ENCODE measurements at regions not wholly inside any gene's neighbourhood (a gene's known extent, or its start where the extent isn't known, plus 50 kb on each side); places are given as distances from the start of the nearest gene placed in this dataset.
"Not testable (repeated sequence)": the region's sequence is repeated elsewhere in the genome, so short reads cannot be mapped to it uniquely, and the experiment has no call there.

DNA sequence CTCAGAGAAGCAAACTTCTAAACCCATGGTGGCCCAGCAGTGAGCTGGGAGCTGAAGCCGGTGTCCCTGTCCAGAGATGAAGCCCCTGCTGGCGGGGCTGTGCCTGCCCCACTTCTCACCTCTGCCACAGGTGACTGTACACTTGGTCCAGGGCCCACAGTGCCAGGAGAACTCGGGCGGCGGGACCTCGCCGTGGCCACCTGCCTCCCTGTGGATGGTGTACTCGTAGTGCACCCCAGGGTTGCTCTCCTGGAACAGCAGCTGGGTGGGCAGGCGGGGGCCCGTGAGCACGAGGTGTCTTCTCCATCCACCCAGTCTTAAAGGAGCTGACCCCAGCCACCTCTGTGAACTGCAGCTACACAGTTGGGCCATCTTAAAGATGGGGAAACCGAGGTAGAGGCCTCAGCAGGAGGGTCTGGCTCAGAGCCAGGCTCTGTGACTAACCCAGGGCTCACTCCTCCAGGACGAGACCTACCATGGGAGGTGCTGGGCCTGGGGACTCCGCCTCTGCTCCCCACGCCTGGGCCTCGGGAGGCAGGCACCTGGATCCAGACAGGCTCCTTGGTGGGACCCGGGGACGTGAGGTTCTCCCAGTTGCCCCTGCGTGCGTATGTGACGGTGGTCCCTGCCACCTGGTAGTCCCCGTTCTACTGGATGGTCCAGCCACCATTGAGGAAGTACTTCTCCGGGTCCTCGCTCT lies 113.1 kb upstream of the AKAP13 start:
- not testable (repeated sequence) for DNase-seq

DNA sequence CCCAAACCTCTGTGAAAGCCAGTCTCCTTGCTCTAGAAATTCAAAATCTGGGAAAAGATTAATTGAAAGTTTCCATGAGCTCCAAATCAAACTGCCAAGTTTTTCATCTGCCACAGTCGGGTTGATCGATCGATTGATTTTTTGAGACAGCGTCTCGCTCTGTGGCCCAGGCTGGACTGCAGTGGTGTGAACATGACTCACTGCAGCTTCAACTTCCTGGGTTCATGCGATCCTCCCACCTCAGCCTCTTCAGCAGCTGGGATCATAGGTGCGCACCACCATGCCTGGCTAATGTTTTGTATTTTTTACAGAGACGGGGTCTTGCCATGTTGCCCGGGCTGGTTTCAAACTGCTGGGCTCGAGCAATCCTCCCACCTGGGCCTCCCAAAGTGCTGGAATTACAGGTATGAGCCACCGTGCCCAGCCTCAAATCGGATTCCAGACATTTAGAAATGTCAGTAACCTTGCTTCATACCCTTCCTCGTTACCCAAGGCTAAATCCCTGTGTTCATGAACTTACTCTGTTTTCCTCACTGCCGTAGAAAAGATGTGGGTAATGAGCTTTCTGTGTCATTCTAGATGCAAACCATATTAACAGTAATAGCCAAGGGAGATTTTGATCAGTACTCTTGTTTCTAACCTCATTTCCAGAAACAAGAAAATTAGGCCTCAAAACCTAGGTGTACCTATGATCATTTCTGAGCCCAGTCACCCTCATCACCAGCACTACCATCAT lies 105.9 kb upstream of the AKAP13 start:
- no peak for DNase-seq

DNA sequence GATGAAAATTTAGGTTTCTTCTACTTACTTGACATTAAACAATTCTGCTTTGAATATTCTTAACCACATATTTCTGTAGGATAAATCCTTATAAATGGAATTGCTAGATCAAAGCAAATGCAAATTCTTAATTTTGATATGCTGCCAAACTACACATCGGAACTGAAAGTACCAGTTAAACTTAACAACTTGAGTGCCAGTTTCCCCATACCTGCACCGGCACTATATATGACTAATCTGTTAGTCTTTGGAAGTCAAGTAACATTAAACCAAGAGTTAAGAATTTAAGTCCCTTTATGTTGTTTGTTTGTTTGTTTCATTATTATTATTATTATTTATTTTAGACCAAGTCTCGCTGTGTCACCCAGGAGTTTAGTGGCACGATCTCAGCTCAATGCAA lies 103.9 kb upstream of the AKAP13 start:
- DNase-seq: no peak

DNA sequence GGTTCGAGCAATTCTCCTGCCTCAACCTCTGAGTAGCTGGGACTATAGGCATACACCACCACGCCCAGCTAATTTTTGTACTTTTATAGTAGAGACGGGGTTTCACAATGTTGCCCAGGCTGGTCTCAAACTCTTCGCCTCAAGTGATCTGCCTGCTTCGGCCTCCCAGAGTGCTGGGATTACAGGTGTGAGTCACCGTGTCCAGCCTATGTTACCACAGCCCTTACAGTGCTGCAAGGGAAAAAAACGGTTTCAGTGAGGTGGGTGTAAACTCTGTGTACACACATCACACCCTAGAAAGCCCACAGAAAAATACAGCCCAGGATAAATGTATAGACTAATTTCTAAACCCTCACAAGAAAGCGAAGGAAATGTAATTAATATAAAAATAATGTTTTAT lies 103.5 kb upstream of the AKAP13 start:
- no peak for DNase-seq

DNA sequence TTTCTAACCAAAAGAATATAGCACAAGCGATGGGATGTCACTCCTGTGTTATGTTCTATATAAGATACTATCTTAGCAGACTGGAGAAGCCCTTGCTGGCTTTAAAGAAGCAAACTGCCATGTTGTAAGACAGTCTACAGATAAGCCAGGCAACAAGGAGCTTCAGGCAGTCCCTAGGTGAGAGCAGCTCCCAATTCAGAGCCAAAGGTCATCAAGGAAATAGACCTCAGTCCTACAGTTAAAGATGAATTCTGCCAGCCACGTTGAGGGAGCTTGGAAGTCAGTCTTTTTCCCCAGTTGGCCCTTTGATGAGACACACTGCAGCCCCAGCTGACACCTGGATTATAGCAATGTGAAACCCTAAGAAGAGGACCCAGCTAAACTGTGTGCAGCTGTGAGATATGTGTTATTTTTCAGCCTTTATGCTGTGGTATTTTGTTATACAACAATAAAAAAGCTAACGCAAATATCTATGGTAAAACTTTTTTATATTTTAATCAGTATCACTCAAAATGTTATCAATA lies 102.5 kb upstream of the AKAP13 start:
- no peak for DNase-seq

DNA sequence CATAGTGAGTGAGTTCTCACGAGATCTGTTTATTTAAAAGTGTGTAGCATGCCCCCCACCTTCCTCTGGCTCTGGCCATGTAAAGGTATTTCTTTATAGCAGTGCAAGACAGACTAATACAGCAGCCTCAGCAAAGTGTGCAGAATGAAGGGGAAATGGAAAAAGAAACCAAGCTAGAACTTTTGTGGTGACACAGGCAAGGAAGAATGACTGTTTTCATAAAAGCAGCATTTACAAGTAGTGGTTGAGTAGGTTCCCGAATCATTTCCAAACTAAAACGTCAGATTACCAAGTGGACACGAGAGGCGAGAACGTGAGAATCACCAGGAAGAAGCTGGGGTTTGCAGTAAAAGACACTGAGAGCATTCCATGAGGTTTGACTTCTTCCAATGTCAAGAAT lies 100.2 kb upstream of the AKAP13 start:
- no peak for DNase-seq

DNA sequence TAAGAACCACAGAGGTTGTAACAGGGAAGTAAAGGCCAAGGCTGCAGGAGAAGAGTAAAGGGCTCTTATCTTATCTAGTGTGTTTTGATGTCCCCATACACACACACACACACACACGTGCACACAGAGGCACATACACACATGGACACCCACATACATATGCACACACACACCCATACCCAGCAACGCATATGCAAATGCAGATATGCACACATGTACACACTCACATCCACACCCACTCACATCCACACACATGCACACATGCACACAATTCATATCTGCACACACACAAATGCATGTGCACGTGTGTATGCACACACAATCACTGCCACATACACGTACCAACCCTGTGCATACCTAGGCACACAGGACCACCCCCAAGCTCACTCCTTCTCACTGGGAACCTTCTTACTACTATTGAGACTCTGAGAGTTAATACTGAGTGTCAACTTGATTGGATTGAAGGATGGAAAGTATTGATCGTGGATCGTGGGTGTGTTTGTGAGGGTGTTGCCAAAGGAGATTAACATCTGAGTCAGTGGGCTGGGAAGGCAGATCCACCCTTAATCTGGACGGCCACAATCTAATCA lies 99.0 kb upstream of the AKAP13 start:
- DNase-seq: no peak

DNA sequence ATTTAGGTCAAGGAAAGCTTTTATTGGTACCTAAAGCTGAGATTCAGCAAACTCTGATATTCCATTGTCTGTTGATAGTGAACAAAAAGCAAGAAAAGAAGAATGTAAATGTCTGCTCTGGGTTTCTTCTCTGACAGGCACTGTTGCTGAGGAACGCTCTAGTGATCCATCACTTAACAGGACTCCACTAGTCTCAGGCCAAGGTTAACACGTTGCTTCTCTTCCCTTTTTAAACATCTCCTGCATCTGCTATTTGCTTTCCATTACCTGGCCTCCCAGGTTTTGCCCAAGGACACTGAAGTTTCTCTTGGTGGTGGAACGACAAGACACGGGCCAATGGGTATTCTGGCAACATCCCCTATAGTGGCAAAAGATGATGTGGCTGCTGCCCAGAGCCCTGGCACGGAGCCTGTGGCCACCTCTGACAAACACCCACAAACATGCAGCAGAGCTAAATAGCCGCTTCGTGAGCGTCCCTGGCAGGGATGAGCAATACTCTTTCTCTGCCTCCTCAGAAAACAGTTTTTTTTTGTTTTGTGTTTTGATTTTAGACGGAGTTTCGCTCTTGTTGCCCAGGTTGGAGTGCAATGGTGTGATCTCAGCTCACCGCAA lies 97.8 kb upstream of the AKAP13 start:
- no peak for DNase-seq

DNA sequence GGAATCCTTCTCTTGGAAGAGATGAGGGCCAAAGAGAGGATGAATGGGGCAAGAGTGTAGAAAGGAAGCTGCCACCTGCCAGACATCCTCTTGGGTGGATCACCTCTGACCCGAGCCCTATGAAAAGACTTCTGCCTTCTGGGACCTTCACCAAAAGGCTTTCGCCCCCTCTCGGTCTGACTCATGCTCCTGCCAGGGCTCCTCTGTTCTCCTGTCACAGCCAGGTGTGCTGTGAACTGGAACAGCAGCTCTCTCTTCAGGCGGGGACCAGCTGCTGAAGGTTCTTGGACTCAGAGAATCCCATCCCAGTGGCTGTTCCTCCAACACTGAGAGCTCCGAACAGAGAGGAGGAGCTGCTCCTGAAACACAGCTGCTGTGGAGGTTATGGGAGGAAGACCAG lies 96.6 kb upstream of the AKAP13 start:
- not testable (repeated sequence) for DNase-seq

DNA sequence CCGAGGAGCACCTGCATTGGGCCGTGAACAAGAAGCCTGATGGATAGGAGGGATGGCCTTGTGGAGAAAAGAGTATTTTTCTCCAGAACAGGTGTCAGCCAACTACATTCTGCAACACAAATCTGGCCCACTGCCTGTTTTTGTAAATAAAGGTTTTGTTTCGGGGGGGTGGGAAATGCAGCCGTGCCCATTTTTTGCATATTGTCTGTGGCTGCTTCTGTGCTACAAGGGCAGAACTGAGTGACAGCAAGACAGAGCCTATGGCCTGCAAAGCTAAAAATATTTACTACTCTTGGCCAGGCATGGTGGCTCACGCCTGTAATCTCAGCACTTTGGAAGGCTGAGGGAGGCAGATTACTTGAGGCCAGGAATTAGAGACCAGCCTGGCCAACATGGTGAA lies 95.9 kb upstream of the AKAP13 start:
- DNase-seq: no peak

DNA sequence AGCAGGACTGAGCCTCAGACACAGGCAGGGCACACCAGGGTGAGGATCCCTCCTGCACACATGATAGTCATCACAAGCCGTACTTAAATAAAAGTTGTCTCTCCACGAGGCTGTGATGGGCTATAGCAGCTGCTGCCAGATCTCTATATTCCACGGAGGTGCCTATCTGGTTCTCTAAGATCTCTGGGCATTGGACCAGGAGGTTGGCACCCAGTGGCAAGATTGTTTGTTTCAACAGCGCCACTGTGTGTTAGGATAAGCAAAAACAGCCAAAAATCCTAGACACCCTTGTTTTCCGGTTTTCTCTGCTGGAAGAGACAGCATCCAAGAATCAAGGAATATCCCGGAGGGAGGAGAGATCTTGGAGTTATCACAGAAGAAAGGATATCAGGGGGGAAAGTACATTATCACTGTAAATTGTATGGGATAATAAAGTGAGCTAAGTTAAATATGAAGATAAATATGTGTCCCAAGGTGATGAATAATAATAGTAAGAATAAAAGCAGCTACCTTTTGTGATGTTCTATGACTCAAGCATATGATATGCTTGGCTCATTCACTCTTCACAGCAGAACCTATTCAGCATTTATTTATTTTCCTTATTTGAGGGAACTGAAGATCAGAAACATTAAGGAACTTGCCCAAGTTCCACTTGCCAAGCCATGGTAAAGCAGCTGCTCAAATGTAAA lies 90.6 kb upstream of the AKAP13 start:
- peak in 2 of 6 experiments; percentile 10 to 16 for DNase-seq

DNA sequence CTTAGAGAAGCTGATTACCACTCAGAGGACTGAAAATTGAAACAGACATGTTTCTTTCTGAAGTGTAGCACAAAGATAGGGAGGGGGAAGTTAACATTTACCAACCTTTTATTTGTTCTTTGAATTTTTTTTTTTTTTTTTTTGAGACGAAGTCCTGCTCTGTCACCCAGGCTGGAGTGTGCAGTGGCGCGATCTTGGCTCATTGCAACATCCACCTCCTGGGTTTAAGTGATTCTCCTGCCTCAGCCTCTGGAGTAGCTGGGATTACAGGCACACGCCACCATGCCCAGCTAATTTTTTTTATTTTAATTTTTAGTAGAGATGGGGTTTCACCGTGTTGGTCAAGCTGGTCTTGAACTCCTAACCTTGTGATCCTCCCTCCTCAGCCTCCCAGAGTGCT lies 87.8 kb upstream of the AKAP13 start:
- not testable (repeated sequence) for DNase-seq

DNA sequence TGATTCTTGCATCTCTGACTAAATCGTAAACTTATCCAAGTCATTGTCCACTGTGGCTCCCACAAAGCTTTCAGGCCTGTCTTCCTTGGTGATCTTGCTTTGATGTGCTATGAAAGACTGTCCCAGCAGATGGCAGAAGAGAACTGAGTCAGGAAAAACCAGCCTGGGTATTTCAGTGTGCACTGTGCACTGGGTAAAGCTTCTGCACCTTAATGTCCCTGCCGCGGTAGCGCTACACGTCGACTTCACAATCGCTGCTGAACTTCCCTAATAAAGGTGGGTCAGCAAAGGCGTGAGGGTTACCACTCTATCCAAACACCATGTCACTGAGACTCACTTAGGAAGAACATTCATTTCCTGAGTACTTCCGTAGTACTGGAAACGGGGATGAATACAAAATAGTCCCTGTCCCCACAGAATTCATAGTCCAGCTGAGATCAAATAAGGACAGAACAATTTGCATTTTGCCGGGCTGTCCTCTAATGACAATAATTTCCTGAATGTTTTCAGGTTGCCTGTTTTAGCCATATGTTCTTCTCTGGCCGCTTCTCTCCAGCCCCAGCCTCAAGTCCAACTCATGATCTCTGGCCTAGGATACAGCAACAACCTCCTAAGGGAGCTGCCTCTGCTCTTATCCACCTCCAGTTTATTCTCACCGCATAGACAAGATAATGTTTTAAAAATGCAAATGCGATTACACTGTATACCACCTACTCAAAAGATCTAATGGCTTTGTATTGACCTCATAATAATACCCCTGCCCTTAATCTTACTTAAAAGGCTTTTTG lies 83.6 kb upstream of the AKAP13 start:
- DNase-seq: peak; percentile 35 to 77 (median 45)

DNA sequence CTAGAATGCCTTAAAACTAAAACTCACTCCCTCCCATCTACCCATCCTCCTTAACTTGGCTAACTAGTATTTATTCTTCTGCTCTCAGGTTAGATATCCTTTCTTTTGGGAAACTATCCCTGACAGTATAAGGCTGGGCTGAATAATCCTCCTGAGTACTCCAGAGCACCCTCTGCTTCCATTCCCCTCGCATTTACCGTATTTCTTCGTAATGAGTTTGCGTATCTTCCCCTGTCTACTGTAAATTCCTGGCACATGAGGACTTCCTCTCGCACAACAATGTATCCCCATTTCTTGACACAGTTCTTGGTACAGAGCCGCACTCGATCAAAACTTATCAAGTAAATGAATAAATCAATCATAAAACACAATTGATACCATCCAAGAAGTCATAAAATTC lies 82.9 kb upstream of the AKAP13 start:
- DNase-seq: no peak

DNA sequence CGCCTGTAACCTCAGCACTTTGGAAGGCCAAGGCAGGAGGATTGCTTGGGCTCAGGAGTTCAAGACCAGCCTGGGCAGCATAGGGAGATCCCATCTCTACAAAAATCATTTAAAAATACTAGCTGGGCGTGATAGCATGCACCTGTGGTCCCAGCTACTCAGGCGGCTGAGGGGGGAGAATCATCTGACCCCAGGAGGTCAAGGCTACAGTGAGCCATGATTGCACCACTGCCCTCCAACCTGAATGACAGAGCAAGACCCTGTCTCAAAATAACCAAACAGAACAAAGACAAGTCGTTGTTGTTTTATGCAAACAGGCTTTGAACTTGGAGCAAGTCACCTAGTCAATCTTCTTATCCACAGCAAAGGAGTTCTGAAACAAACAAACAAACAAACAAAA lies 82.0 kb upstream of the AKAP13 start:
- DNase-seq: no peak

DNA sequence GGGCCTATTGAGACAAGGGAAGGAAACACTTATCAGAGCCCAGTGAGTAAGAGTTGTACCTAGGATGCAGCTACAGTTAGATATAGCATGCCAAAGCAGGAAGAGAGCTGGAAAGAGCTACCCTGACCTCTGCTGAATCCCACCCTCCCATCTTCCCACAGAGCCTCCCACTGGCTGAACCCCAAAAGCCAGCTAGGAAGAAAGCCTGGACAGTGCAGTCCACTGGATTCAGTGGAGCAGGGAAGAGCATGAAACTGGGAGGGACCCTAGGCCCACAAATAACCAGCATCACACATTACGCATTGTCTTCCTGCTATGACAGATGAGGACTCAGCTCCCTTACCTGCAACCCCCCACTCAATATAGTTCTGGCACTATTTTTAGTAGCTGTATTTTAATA lies 81.5 kb upstream of the AKAP13 start:
- no peak for DNase-seq

DNA sequence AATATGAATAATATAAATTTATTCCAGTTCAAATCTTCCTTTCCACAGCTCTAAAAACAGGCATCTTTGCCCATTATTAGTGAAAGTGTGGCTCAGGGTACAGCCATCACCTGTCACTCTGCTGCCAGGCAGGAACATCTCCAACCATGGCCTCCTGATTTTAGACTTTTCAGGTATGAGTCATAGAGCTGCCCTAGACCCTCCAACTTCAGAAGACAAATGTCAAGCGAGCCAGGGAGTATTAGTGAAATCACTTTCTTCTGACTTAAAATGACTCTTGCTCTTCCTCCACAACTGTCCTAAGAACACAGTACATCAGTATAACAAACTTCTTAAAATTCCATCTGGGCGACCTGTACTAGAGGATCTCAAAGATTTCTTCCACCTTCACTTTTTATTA lies 78.1 kb upstream of the AKAP13 start:
- no peak for DNase-seq

DNA sequence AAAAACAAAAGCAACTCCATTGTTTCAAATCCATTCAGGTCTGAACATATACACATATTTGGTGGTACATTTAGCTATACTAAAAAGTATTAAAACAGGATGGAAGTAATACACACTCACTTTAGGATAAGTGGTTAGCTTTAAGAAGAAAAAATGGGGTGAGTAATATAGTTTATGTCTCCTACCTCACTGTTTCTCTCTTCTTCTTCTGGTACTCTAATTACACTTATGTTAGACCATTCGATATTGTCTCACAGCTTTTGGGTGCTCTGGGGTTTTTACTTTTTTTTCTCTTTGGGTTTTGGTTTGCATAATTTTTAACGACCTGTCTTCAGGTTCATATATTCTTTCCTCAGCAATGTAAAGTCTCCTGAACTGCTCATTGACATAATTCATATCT lies 75.4 kb upstream of the AKAP13 start:
- DNase-seq: no peak

DNA sequence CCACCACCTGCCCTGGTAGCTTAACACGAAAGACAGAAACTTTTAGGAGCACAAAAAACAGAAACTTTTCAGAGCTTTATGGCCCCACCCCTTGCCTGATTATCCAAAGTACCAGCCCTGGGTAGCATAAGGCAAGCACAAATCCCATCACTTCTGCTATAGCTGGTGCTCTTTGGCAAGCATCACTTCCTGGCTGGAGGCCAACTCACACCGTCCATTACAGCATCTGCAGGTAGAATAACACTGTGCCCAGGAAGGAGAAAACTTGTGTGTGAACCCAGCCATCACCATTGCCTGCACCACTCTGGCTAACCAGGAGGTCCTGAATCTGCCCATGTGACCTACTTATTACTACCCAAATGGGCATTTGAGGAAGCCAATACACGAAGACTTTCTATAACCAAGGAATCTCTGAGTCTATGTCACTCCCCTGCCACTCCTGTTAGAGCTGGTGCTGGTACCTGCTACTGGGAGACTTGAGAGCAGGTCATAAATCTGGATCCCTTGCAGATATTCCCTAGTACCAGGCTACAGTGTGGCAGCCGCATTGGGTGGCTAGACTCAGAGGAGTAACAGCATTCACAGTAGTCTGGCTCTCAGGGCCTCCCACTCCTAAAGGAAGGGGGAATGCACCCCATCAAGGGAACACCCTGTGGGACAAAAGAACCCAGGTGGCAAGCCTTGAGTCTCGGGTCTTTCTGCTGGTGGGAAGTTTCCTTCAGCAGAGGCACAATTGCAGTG lies 73.3 kb upstream of the AKAP13 start:
- no peak for DNase-seq

DNA sequence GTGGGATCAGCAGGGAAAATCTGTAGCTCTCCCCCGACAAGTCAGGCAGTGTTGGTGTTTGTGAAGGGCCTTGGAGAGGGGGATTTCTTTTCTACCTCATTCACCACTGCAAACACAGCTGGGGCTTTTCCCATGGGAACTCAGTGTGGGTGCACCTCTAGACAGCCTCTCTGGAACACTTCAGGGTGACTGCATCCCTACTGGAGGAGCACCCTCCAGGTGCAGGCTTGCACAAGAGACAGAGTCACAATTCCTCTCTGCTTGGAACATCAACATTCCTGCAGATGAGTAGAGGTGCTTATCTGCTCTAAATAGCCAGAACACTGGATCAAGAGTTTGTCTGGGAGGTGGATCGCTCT lies 72.7 kb upstream of the AKAP13 start:
- no peak for DNase-seq

DNA sequence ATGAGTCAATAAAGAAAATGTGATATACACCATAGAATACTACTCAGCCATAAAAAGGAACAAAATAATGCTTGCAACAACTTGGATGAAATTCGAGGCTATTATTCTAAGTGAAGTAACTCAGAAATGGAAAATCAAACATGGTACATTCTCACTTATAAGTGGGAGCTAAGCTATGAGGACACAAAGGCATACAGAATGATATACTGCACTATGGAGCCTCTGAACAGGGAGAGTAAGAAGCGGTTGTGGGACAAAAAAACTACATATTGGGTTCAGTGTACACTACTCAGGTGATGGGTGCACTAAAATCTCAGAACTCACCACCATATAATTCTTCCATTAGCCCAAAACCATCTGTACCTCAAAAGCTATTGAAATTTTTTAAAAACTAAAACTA lies 68.8 kb upstream of the AKAP13 start:
- DNase-seq: no peak

DNA sequence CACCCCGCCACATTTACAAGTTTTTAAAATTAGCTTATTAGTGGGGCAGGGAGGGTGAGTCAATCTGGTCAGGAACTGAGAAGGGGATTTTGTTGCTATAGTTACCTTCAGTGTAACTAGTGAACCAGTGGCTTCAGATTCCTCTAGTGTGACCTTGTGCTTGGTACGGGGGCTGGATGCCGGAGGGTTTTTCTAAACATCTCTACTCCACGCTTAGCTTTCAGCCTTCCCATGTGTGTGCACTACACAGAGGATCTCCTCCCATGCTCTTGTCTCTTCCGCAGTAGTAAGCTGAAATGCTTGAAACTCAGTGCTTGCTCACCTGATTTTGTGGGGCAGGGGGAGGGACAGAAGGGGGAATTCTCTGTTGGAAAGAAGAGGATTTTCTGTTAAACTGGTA lies 67.9 kb upstream of the AKAP13 start:
- DNase-seq: no peak

All from stimulated activated naive CD4-positive, alpha-beta T cell (primary cell).